ENCODE measurements at regions not wholly inside any gene's neighbourhood (a gene's known extent, or its start where the extent isn't known, plus 50 kb on each side); places are given as distances from the start of the nearest gene placed in this dataset.

GRCh38 chr17:34113089-34113488 is 142.0 kb upstream of the CCL2 start:
- DNase-seq = no peak

- DNase-seq = no peak
These were observed 140.9 kb upstream of the CCL2 start for GRCh38 chr17:34114174-34114573.

GRCh38 chr17:34116306-34116705 is 138.8 kb upstream of the CCL2 start:
- no peak for DNase-seq

GRCh38 chr17:34117332-34117731 is 137.8 kb upstream of the CCL2 start:
- no peak for DNase-seq

- no peak for DNase-seq
These were observed 137.3 kb upstream of the CCL2 start for GRCh38 chr17:34117811-34118210.

- DNase-seq = no peak
These were observed 136.5 kb upstream of the CCL2 start for GRCh38 chr17:34118564-34118963.

- DNase-seq = no peak
These were observed 133.8 kb upstream of the CCL2 start for GRCh38 chr17:34121311-34121710.

GRCh38 chr17:34122515-34122914 is 132.6 kb upstream of the CCL2 start:
- DNase-seq = no peak

- no peak for DNase-seq
These were observed 130.1 kb upstream of the CCL2 start for GRCh38 chr17:34125010-34125409.

- no peak for DNase-seq
These were observed 129.2 kb upstream of the CCL2 start for GRCh38 chr17:34125921-34126320.

GRCh38 chr17:34126496-34126895 is 128.6 kb upstream of the CCL2 start:
- no peak for DNase-seq

GRCh38 chr17:34126965-34127364 is 128.1 kb upstream of the CCL2 start:
- no peak for DNase-seq

GRCh38 chr17:34130544-34130943 is 124.5 kb upstream of the CCL2 start:
- no peak for DNase-seq

GRCh38 chr17:34131386-34131785 is 123.7 kb upstream of the CCL2 start:
- no peak for DNase-seq

GRCh38 chr17:34133350-34133749 is 121.7 kb upstream of the CCL2 start:
- no peak for DNase-seq

GRCh38 chr17:34135841-34136240 is 119.2 kb upstream of the CCL2 start:
- DNase-seq = no peak

GRCh38 chr17:34140006-34140405 is 115.1 kb upstream of the CCL2 start:
- DNase-seq = no peak

- DNase-seq = no peak
These were observed 113.5 kb upstream of the CCL2 start for GRCh38 chr17:34141590-34141989.

GRCh38 chr17:34143430-34143829 is 111.7 kb upstream of the CCL2 start:
- DNase-seq = no peak

GRCh38 chr17:34146440-34147043 is 108.5 kb upstream of the CCL2 start:
- DNase-seq = peak; percentile 33

GRCh38 chr17:34151102-34151501 is 104.0 kb upstream of the CCL2 start:
- DNase-seq = no peak

GRCh38 chr17:34153991-34154390 is 101.1 kb upstream of the CCL2 start:
- DNase-seq = no peak

- DNase-seq = no peak
These were observed 99.9 kb upstream of the CCL2 start for GRCh38 chr17:34154961-34155730.

- no peak for DNase-seq
These were observed 99.1 kb upstream of the CCL2 start for GRCh38 chr17:34155947-34156346.

- no peak for DNase-seq
These were observed 98.7 kb upstream of the CCL2 start for GRCh38 chr17:34156401-34156740.

Measured in CD4-positive, alpha-beta T cell treated with Interleukin-6 for 4 hours (primary cell).